Natural killer cell (primary cell): ENCODE measurements at regions not wholly inside any gene's neighbourhood (a gene's known extent, or its start where the extent isn't known, plus 50 kb on each side); places are given as distances from the start of the nearest gene placed in this dataset.

ENCODE experiments used
- ATAC-seq, 3 donors: fragments of 150-1000 bp in 2 of 3; fragments of 200-7000 bp in 1 of 3; cut with Tn5 transposase; 1 replicate in 1 of 3; 2 replicates in 2 of 3; pipeline ENCODE4 v1.10.0; 2021; ENCODE audit warnings: mild to moderate bottlenecking in 2 of 3, moderate library complexity in 2 of 3
- DNase-seq, 2 donors: peaks; one replicate each; pipeline versions ENCODE4 v3.0.0 to v3.0.0-alpha.2; 2013 to 2021; ENCODE audit warnings: mixed read lengths in 1 of 2
- H3K27ac ChIP-seq: one replicate; pipeline ENCODE4 v1.5.1; 2013; ENCODE audit warnings: mild to moderate bottlenecking, low read length
- H3K27me3 ChIP-seq: one replicate; pipeline ENCODE4 v1.6.1; 2013; ENCODE audit warnings: low read length; ENCODE audit not compliant: control insufficient read depth, insufficient read depth
- H3K36me3 ChIP-seq: one replicate; pipeline ENCODE4 v1.6.1; 2013; ENCODE audit warnings: low read length; ENCODE audit not compliant: control insufficient read depth, insufficient read depth
- H3K4me1 ChIP-seq: one replicate; pipeline ENCODE4 v1.6.1; 2013; ENCODE audit warnings: low read length; ENCODE audit not compliant: control insufficient read depth, insufficient read depth
- H3K4me3 ChIP-seq: one replicate; pipeline ENCODE4 v1.5.1; 2013; ENCODE audit warnings: low read length
- H3K9me3 ChIP-seq: one replicate; pipeline ENCODE4 v1.6.1; 2013; ENCODE audit warnings: low read length; ENCODE audit not compliant: control insufficient read depth, insufficient read depth
- H3K27ac Mint-ChIP-seq, 2 donors: one replicate each; pipeline ENCODE4 v1.8.0; 2022; ENCODE audit warnings: mild to moderate bottlenecking in 2 of 2, mixed read lengths in 2 of 2, moderate library complexity in 1 of 2
- H3K27me3 Mint-ChIP-seq, 2 donors: one replicate each; pipeline ENCODE4 v1.8.0; 2022; ENCODE audit warnings: low read depth in 2 of 2, mixed read lengths in 2 of 2
- H3K36me3 Mint-ChIP-seq: one replicate; pipeline ENCODE4 v1.8.0; 2022; ENCODE audit warnings: mixed read lengths
- H3K4me1 Mint-ChIP-seq, 2 donors: one replicate each; pipeline ENCODE4 v1.8.0; 2022; ENCODE audit warnings: mixed read lengths in 2 of 2
- H3K4me3 Mint-ChIP-seq: one replicate; pipeline ENCODE4 v1.8.0; 2022; ENCODE audit warnings: mild to moderate bottlenecking, moderate library complexity, mixed read lengths
- H3K9me3 Mint-ChIP-seq, 2 donors: one replicate each; pipeline ENCODE4 v1.8.0; 2022; ENCODE audit warnings: mixed read lengths in 2 of 2
- CTCF ChIP-seq: fragments of 200-600 bp; IDR thresholded peaks from one replicate; pipeline ENCODE4 v1.8.0; 2022; ENCODE audit warnings: antibody characterized with exemption
- WGBS: methylation state at CpG from one replicate; pipeline ENCODE4 v1.1.7; 2013; ENCODE audit warnings: missing lambda C conversion rate; ENCODE audit not compliant: insufficient coverage; 5-methylcytosine and 5-hydroxymethylcytosine counted together
- intact Hi-C: fragments of 100-400 bp; cut with micrococcal nuclease; formaldehyde crosslinking; loops from one replicate; pipeline ENCODE4 v1.14.2; 2022

GRCh38 chr4:38568768-38569167 lies 95.2 kb upstream of the KLF3 start:
- Histone ChIP-seq H3K4me3 (no peak overlapping the region), H3K36me3 (no peaks in the 10 kb centered on the region), H3K27ac (no peak overlapping the region), H3K4me1 (no peaks in the 10 kb centered on the region), H3K9me3 (no peaks in the 10 kb centered on the region), H3K27me3 (no peaks in the 10 kb centered on the region)
- 98% methylated on average over 3 of the region's 3 CpGs for WGBS
- DNase-seq: no peak
- Mint-ChIP-seq H3K4me3 (no peak overlapping the region), H3K9me3 (no peaks in the 10 kb centered on the region), H3K36me3 (no peaks in the 10 kb centered on the region), H3K27me3 (peaks cover 5 to 8% of the 10 kb centered on the region in 2 donors), H3K4me1 (no peaks in the 10 kb centered on the region), H3K27ac (no peak overlapping the region)
- no peak for TF ChIP-seq CTCF
- ATAC-seq: no peak
- intact Hi-C loops: no loop called here

- Mint-ChIP-seq H3K4me3 (no peak overlapping the region), H3K27ac (no peak overlapping the region), H3K4me1 (no peaks in the 10 kb centered on the region), H3K36me3 (no peaks in the 10 kb centered on the region), H3K9me3 (no peaks in the 10 kb centered on the region), H3K27me3 (peaks cover 5 to 8% of the 10 kb centered on the region in 2 donors)
- Histone ChIP-seq H3K4me3 (no peak overlapping the region), H3K4me1 (no peaks in the 10 kb centered on the region), H3K27me3 (no peaks in the 10 kb centered on the region), H3K9me3 (no peaks in the 10 kb centered on the region), H3K36me3 (no peaks in the 10 kb centered on the region), H3K27ac (no peak overlapping the region)
- DNase-seq: no peak
- intact Hi-C loops: no loop called here
- no peak for ATAC-seq
- WGBS: 83% methylated on average over 4 of the region's 5 CpGs
- no peak for TF ChIP-seq CTCF
Measured at GRCh38 chr4:38570647-38571276, 93.2 kb upstream of the KLF3 start.

- ATAC-seq: no peak
- Histone ChIP-seq H3K9me3 (no peaks in the 10 kb centered on the region), H3K27ac (no peak overlapping the region), H3K27me3 (no peaks in the 10 kb centered on the region), H3K4me3 (no peak overlapping the region), H3K36me3 (no peaks in the 10 kb centered on the region), H3K4me1 (no peaks in the 10 kb centered on the region)
- no peak overlapping the region for H3K27ac Mint-ChIP-seq
- no peaks in the 10 kb centered on the region for H3K4me1 Mint-ChIP-seq
- intact Hi-C loops: no loop called here
- no peak for DNase-seq
- H3K27me3 Mint-ChIP-seq: peaks cover under 1 to 5% of the 10 kb centered on the region in 2 donors
- H3K4me3 Mint-ChIP-seq: no peak overlapping the region
- no peaks in the 10 kb centered on the region for H3K36me3 Mint-ChIP-seq
- TF ChIP-seq CTCF: no peak
- no peaks in the 10 kb centered on the region for H3K9me3 Mint-ChIP-seq
Measured at GRCh38 chr4:38572793-38573192, 91.2 kb upstream of the KLF3 start.
